Stimulated activated CD8-positive, alpha-beta memory T cell treated with anti-CD3 and anti-CD28 coated beads, Interleukin-15, amount 100 ng/mL, for 48 hours (primary cell): ENCODE measurements at regions not wholly inside any gene's neighbourhood (a gene's known extent, or its start where the extent isn't known, plus 50 kb on each side); places are given as distances from the start of the nearest gene placed in this dataset.
"Not testable (repeated sequence)": the region's sequence is repeated elsewhere in the genome, so short reads cannot be mapped to it uniquely, and the experiment has no call there.

ENCODE experiments used
- DNase-seq, 2 donors: peaks; one replicate each; pipeline ENCODE4 v3.0.0-alpha.2; 2020; ENCODE audit warnings: low read depth in 2 of 2

- not testable (repeated sequence) for DNase-seq
These were observed 146.1 kb upstream of the HMGA2 start for GRCh38 chr12:65678172-65678571.

- DNase-seq: no peak
These were observed 143.1 kb upstream of the HMGA2 start for GRCh38 chr12:65681226-65681625.

GRCh38 chr12:65682112-65682511 is 142.2 kb upstream of the HMGA2 start:
- DNase-seq: no peak

- DNase-seq: no peak
These were observed 139.4 kb upstream of the HMGA2 start for GRCh38 chr12:65684906-65685305.

GRCh38 chr12:65685514-65685913 is 138.8 kb upstream of the HMGA2 start:
- DNase-seq: no peak

GRCh38 chr12:65689508-65689907 is 134.8 kb upstream of the HMGA2 start:
- DNase-seq: no peak

GRCh38 chr12:65690477-65690876 is 133.8 kb upstream of the HMGA2 start:
- DNase-seq: no peak

GRCh38 chr12:65694130-65694529 is 130.2 kb upstream of the HMGA2 start:
- DNase-seq: no peak

GRCh38 chr12:65695113-65695865 is 129.0 kb upstream of the HMGA2 start:
- no peak for DNase-seq

- DNase-seq: no peak
These were observed 128.1 kb upstream of the HMGA2 start for GRCh38 chr12:65696227-65696626.

- no peak for DNase-seq
These were observed 125.0 kb upstream of the HMGA2 start for GRCh38 chr12:65699251-65699650.

GRCh38 chr12:65703176-65703575 is 121.1 kb upstream of the HMGA2 start:
- no peak for DNase-seq

- DNase-seq: no peak
These were observed 118.9 kb upstream of the HMGA2 start for GRCh38 chr12:65705380-65705876.

- DNase-seq: no peak
These were observed 117.2 kb upstream of the HMGA2 start for GRCh38 chr12:65707051-65707450.

- DNase-seq: no peak
These were observed 111.9 kb upstream of the HMGA2 start for GRCh38 chr12:65712260-65713004.

GRCh38 chr12:65715961-65716360 is 108.3 kb upstream of the HMGA2 start:
- no peak for DNase-seq

- DNase-seq: no peak
These were observed 103.8 kb upstream of the HMGA2 start for GRCh38 chr12:65720136-65721130.

GRCh38 chr12:65721541-65722190 is 102.6 kb upstream of the HMGA2 start:
- no peak for DNase-seq

GRCh38 chr12:65725376-65725775 is 98.9 kb upstream of the HMGA2 start:
- no peak for DNase-seq

- DNase-seq: no peak
These were observed 95.8 kb upstream of the HMGA2 start for GRCh38 chr12:65728455-65728847.
